Neuronal stem cell (in vitro differentiated cells): ENCODE measurements at regions not wholly inside any gene's neighbourhood (a gene's known extent, or its start where the extent isn't known, plus 50 kb on each side); places are given as distances from the start of the nearest gene placed in this dataset.
"Not testable (repeated sequence)": the region's sequence is repeated elsewhere in the genome, so short reads cannot be mapped to it uniquely, and the experiment has no call there.

Experiments used
- DNase-seq: peaks from one replicate; pipeline ENCODE4 v3.0.0-alpha.2; 2013; ENCODE audit warnings: low spot score
- H2AFZ ChIP-seq: one replicate; pipeline ENCODE4 v1.6.1; 2013; ENCODE audit warnings: mild to moderate bottlenecking, low read length, inconsistent platforms
- H2AK5ac ChIP-seq: 2 replicates; pipeline ENCODE4 v1.6.1; 2013; ENCODE audit warnings: low read depth, mild to moderate bottlenecking, inconsistent platforms, low read length, moderate library complexity, mixed read lengths
- H2BK120ac ChIP-seq: 2 replicates; pipeline ENCODE4 v1.6.1; 2013; ENCODE audit warnings: low read depth, mild to moderate bottlenecking, inconsistent platforms, low read length, moderate library complexity, mixed read lengths
- H2BK12ac ChIP-seq: one replicate; pipeline ENCODE4 v1.6.1; 2013; ENCODE audit warnings: low read length, inconsistent platforms
- H2BK15ac ChIP-seq: 2 replicates; pipeline ENCODE4 v1.6.1; 2013; ENCODE audit warnings: mild to moderate bottlenecking, low read length, inconsistent platforms, mixed read lengths
- H2BK5ac ChIP-seq: one replicate; pipeline ENCODE4 v1.6.1; 2013; ENCODE audit warnings: inconsistent platforms, mild to moderate bottlenecking, low read length, moderate library complexity
- H3K14ac ChIP-seq: one replicate; pipeline ENCODE4 v1.6.1; 2013; ENCODE audit warnings: low read length, inconsistent platforms
- H3K18ac ChIP-seq: 2 replicates; pipeline ENCODE4 v1.6.1; 2013; ENCODE audit warnings: low read length, inconsistent platforms
- H3K23ac ChIP-seq: 2 replicates; pipeline ENCODE4 v1.6.1; 2013; ENCODE audit warnings: low read depth, mild to moderate bottlenecking, mixed read lengths, low read length, inconsistent platforms; ENCODE audit not compliant: poor library complexity
- H3K27ac ChIP-seq: replicated peaks from 3 replicates; pipeline ENCODE4 v1.5.1; 2013; ENCODE audit warnings: low read length, inconsistent platforms
- H3K27me3 ChIP-seq, 3 experiments: 2 replicates each; pipeline ENCODE4 v1.6.1; 2013; ENCODE audit warnings: low read length in 3 of 3, mild to moderate bottlenecking in 2 of 3, inconsistent platforms in 1 of 3, low read depth in 1 of 3, mixed read lengths in 1 of 3, moderate library complexity in 1 of 3; ENCODE audit not compliant: control insufficient read depth in 3 of 3, insufficient read depth in 3 of 3
- H3K36me3 ChIP-seq, 2 donors: replicated peaks in 1 of 2; 2 replicates each; pipeline ENCODE4 v1.6.1; 2013; ENCODE audit warnings: low read length in 2 of 2; ENCODE audit not compliant: control insufficient read depth in 2 of 2, insufficient read depth in 2 of 2
- H3K4ac ChIP-seq: 2 replicates; pipeline ENCODE4 v1.6.1; 2013; ENCODE audit warnings: inconsistent platforms, mild to moderate bottlenecking, low read length, moderate library complexity
- H3K4me1 ChIP-seq, 2 donors: 1 replicate in 1 of 2; 2 replicates in 1 of 2; pipeline ENCODE4 v1.6.1; 2013; ENCODE audit warnings: low read length in 2 of 2, low read depth in 1 of 2; ENCODE audit not compliant: control insufficient read depth in 2 of 2, insufficient read depth in 1 of 2
- H3K4me2 ChIP-seq: one replicate; pipeline ENCODE4 v1.6.1; 2013; ENCODE audit warnings: mild to moderate bottlenecking, low read length, inconsistent platforms; ENCODE audit not compliant: insufficient read depth, poor library complexity, severe bottlenecking
- H3K4me3 ChIP-seq, 2 donors: 2 replicates each; pipeline ENCODE4 v1.5.1; 2013; ENCODE audit warnings: low read length in 2 of 2, mild to moderate bottlenecking in 2 of 2, inconsistent platforms in 1 of 2, moderate library complexity in 1 of 2
- H3K79me1 ChIP-seq: one replicate; pipeline ENCODE4 v1.6.1; 2013; ENCODE audit warnings: low read depth, mild to moderate bottlenecking, inconsistent platforms, low read length, moderate library complexity
- H3K9ac ChIP-seq: one replicate; pipeline ENCODE4 v1.6.1; 2013; ENCODE audit warnings: mild to moderate bottlenecking, low read depth, low read length, inconsistent platforms; ENCODE audit not compliant: poor library complexity
- H3K9me3 ChIP-seq, 2 donors: replicated peaks in 1 of 2; 2 replicates each; pipeline versions ENCODE3 to v1.6.1; 2013; ENCODE audit warnings: low read length in 2 of 2, mild to moderate bottlenecking in 2 of 2, inconsistent platforms in 1 of 2, low read depth in 1 of 2, mixed read lengths in 1 of 2, moderate library complexity in 1 of 2; ENCODE audit not compliant: control insufficient read depth in 2 of 2, insufficient read depth in 1 of 2
- H4K8ac ChIP-seq: one replicate; pipeline ENCODE4 v1.6.1; 2013; ENCODE audit warnings: low read depth, mild to moderate bottlenecking, inconsistent platforms, low read length, moderate library complexity
- H4K91ac ChIP-seq: one replicate; pipeline ENCODE4 v1.6.1; 2013; ENCODE audit warnings: low read length, low read depth, mild to moderate bottlenecking, inconsistent platforms; ENCODE audit not compliant: poor library complexity
- WGBS, 2 donors: extraction: QIAGEN DNeasy Blood & Tissue Kit; methylation state at CpG; one replicate each; pipeline ENCODE4 v1.1.7; 2013; ENCODE audit warnings: missing lambda C conversion rate in 2 of 2, mixed read lengths in 1 of 2; ENCODE audit not compliant: insufficient read length in 2 of 2, insufficient replicate concordance in 1 of 2; ENCODE audit errors: extremely low coverage in 2 of 2; 5-methylcytosine and 5-hydroxymethylcytosine counted together

DNA sequence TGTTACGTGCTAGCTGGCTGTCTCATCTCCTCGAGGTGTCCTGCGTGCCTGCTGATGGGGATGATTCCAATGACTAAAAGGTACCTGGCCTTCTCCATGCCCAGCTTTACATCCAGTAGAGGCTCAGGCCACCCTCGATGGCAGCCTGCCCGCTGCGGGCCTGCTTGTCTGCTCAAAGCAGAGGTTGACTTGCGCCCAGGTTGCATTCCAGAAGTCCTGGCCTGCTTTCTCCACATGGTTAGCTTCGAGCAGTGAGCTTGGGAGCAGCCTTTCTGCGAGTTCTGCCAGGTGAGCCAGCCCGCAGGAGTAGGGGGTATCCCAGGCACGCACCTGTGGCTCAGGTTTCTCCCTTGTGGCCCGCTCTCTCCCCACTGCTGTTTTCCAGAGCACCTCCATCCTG is 175.0 kb upstream of the PLGLB2 start:
- H3K4me3 ChIP-seq, H3K4me2 ChIP-seq, H3K9ac ChIP-seq, H3K27me3 ChIP-seq, H4K91ac ChIP-seq, H3K18ac ChIP-seq, H3K27ac ChIP-seq, H3K36me3 ChIP-seq, H2BK5ac ChIP-seq, H4K8ac ChIP-seq, H2BK120ac ChIP-seq, H3K4me1 ChIP-seq, H3K23ac ChIP-seq, H3K9me3 ChIP-seq, H2BK15ac ChIP-seq, H2AFZ ChIP-seq, DNase-seq, H3K14ac ChIP-seq, H3K79me1 ChIP-seq, H2BK12ac ChIP-seq, H2AK5ac ChIP-seq, H3K4ac ChIP-seq: not testable (repeated sequence)
- WGBS, 2 donors, result no CpG with 5 or more reads among the region's 12 CpGs

DNA sequence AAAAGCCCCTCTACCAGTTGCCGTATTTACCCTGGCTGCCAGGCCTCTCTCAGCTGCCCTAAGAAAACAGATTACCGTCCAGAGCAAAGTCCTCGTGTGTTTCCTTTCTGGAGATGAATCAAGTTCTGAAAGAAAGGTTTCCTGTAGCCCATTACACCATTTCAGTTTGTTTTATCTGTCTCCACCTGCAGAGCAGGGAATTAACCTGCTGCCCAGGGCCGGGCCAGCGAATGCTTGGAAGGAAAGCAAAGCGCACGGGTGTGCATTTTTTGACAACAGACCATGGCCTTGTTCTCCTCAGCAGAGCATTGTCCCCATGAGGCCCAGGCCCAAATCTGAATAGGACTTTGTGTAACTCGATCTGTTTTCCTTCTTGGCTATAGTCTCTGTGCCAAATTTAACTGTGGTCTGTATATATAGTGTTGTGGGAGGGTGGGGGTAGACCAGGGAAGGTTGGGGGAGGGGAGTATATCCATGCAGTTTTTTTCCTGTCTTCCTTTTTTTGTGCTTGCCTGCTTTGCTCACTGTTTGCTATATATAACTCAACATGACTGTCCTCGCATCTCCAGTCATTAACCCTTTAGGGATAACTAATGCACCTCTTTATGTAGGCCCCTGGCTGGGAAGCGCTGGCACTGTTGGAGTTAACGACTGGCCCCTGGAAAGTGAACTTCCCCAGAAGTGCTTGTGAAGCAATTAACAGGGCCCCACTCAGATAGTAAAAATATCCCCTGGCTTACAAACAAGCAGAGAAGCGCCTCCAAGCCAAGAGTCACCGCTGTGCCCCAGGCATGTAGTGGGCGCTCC is 174.3 kb upstream of the PLGLB2 start:
- H3K18ac ChIP-seq, H3K4me2 ChIP-seq, H3K9me3 ChIP-seq, H3K4me3 ChIP-seq, H2AK5ac ChIP-seq, H3K9ac ChIP-seq, DNase-seq, H3K23ac ChIP-seq, H4K91ac ChIP-seq, H3K4ac ChIP-seq, H3K4me1 ChIP-seq, H2AFZ ChIP-seq, H3K36me3 ChIP-seq, H2BK5ac ChIP-seq, H4K8ac ChIP-seq, H2BK120ac ChIP-seq, H3K14ac ChIP-seq, H2BK15ac ChIP-seq, H3K27ac ChIP-seq, H3K79me1 ChIP-seq, H2BK12ac ChIP-seq, H3K27me3 ChIP-seq: not testable (repeated sequence)
- WGBS, 2 donors, result no CpG with 5 or more reads among the region's 14 CpGs

- DNase-seq, H3K23ac ChIP-seq, H3K27ac ChIP-seq, H3K79me1 ChIP-seq, H2BK120ac ChIP-seq, H2AK5ac ChIP-seq, H2BK5ac ChIP-seq, H4K8ac ChIP-seq, H2BK15ac ChIP-seq, H3K4me1 ChIP-seq, H3K4ac ChIP-seq, H3K9ac ChIP-seq, H4K91ac ChIP-seq, H3K4me2 ChIP-seq, H2AFZ ChIP-seq, H3K9me3 ChIP-seq, H3K18ac ChIP-seq, H2BK12ac ChIP-seq, H3K14ac ChIP-seq, H3K27me3 ChIP-seq, H3K36me3 ChIP-seq, H3K4me3 ChIP-seq: not testable (repeated sequence)
- WGBS, 2 donors, result no CpG with 5 or more reads among the region's 10 CpGs
Observed at GRCh38 chr2:87574193-87575119, 173.4 kb upstream of the PLGLB2 start.

- not testable (repeated sequence) for H2BK5ac ChIP-seq, H3K79me1 ChIP-seq, H3K9ac ChIP-seq, H3K4ac ChIP-seq, H2BK12ac ChIP-seq, H3K27ac ChIP-seq, H3K18ac ChIP-seq, H3K36me3 ChIP-seq, H4K8ac ChIP-seq, H2BK15ac ChIP-seq, H2BK120ac ChIP-seq, H2AK5ac ChIP-seq, H3K4me1 ChIP-seq, H3K27me3 ChIP-seq, H2AFZ ChIP-seq, H4K91ac ChIP-seq, DNase-seq, H3K14ac ChIP-seq, H3K23ac ChIP-seq, H3K4me3 ChIP-seq, H3K4me2 ChIP-seq, H3K9me3 ChIP-seq
- WGBS, 2 donors, result no CpG with 5 or more reads among the region's 5 CpGs
Observed at GRCh38 chr2:87575138-87575537, 172.7 kb upstream of the PLGLB2 start.
